ENCODE measurements at regions not wholly inside any gene's neighbourhood (a gene's known extent, or its start where the extent isn't known, plus 50 kb on each side); places are given as distances from the start of the nearest gene placed in this dataset.

DNA sequence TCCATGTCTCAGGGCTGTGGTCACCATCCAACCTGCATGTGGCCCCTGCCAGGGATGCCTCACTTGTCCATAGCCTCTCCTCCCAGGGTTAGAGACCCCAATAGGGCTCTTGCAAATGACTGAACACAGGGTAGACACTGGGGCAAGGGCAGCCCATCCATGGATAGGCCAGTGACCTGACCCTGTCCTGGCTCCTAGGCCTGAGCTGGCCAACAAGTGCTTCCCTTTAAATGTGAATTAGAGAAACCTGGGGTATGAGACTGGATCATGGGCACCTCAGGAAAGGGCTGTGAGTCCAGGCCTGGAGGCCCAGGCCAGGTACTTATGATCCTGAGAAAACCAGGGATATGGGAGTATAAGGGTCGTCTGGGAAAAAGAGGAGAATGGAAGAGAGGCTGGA lies 64.5 kb downstream of the COPS8 start:
- DNase-seq (ENCODE audit: low spot score), result no peak

DNA sequence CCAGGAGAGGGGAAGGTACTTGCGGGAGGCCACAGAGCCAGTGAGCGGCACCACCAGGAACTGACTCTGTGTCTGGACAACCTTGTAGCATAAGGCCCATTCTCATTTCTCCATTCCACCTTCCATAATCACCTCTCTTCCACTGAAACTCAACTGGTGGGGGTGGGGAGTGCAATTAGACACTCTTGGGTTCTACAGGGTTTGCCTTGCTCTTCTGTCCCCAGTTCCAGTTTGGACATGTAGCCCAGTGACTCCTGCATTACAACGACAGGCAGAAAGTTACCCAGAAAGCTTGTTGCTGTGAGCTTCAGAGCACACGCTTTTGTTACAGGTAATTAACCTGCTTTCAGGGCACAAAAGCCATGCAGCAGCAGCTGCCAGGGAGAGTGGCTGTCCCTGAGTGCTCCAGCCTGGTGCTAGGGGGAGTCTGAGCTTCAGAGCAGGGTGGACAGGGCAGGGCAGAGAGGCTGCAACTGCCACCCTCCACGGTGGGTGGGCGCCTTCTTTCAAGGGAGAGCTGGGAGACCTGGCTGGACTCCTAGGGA lies 65.2 kb downstream of the COPS8 start:
- no peak for DNase-seq (ENCODE audit: low spot score)

DNA sequence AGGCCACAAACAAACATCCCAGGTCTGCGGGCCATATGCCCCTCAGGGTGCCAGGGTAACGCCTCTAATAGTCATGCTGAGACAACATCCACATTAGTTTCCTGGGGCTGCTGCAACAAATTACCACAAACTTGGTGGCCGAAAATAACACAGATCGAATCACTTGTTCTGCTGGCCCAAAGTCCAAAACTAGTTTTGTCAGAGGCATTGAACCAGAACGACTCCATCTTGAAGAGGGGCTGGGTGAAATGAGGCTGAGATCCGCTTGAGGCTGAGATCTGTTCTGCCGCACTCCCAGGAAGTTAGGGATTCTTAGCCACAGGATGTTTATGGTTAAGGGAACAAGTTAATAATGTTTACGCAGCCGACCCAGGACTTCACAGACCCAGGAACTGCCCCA lies 66.7 kb downstream of the COPS8 start:
- DNase-seq (ENCODE audit: low spot score), result no peak

DNA sequence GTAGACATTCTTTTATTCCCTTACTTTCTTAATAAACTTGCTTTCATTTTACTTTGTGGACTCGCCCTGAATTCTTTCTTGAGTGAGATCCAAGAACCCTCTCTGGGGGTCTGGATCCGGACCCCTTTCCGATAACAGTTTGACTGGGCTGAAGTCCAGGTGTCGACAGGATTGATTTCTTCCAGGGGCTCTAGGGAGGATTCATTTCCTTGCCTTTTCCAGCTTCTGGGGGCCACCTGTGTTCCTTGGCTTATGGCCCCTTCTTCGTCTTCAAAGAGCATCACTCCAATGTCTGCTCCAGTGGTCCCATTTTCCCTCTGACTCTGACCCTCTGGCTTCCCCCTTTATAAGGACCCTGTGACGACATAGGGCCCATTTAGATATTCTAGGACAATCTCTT lies 67.5 kb downstream of the COPS8 start:
- DNase-seq (ENCODE audit: low spot score), result no peak

DNA sequence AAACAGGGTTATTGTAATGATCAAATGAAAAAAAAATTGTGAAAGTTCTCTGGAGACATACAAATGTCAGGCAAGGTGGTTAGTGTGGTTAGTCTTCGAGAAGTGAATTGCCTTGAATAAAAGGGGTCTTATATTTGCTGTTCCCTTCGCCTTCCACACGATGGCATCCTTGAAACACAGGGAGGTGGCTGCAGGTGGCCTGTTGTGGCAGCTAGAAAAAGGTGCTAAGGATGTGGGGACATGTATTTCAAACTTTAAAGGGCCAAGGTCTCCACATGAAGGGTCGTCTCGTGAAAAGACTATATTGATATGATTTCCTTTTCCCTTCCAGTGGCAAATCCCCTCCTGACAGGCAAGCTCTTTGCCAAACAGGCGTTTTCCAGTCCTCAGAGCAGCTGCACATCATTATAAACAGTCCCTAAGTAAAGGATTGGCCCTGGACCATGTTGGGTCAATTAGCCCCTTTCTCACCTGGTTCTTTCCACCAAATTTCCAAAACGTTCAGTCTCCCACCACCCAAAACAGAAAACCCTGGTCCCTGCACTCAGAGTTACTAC lies 68.5 kb downstream of the COPS8 start:
- DNase-seq (ENCODE audit: low spot score), result no peak

DNA sequence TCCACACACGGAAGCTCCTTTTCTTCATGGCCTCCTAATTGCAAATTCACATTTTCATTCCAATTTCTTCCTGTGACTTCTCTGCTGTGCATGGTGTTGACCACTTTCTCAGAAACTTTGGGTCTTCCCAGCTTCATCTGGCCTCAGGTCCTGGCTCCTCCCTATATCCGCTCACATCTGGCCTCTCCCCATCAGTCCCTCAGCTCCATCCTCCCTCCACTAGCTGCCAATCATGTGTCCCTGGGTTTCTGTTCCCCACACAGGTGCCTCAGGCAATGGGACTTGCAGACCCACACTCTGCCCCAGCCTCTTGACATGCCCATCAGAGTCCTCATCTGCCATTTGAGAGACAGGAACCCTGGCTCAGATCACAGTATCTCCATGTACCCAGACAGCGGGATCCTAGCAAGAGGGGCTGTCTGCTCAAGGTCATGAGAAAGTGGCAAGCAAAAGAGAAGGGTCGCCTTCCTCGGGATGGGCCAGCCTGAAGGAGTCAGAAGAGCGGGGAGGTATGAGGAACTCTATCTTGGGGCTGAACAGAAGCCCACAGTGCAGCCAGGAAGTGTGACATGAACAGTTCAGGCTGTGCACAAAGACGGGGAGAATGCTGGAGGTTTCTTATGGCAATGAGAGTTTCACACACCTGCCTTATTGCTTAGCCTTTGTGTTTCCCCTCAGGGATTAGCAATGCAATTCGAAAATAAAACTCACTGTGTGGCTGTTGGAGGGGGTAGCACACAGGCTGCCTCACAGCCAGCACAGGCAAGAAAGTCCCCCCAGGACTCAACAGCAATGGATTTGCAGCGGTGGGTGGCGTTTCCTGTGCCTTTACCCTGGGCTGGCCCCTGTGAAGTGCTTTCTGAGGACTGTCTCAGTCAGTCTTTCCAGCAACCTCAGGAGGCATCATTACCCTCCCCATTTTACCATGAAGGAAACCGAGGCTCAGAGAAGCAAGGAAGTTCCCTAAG lies 69.5 kb downstream of the COPS8 start:
- no peak for DNase-seq (ENCODE audit: low spot score)

DNA sequence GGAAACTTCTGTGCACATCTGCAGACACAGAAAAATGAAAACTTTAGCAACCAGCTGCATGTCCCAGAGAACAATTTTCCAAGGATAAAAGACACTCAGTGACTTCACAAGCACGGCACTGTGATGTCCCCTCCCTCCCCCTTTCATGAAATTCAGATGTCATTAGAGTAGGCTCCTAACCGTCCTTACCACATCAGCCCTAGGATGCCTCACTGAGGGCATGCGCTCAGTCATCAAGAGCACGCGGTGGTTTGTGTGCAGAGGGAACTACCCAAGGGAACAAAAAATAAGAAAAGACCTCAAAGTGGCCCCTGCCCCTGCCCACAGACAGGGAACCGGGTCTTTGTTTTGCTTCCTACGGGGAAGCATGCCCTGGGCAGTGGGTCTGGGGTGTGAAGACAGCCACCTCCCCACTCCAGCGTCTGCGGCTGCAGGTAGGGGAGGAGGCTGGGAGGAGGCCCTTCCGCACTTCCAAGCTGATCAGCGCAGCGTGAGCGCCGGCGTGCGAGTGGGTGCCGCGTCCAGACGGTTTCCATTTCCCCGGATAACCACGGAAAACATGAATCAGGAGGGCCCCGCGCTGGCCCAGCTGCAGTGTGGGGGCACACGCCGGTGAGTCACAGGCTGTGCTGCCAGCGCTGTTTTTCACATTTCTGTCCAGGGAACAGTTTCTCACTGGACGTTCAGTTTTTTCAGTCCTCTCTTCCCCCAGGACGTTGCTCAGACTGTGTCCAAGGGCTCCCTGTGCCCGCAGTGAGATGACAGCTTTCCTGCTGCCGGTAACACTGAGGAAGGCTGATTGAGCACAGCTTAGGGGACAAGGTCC lies 70.6 kb downstream of the COPS8 start:
- no peak for DNase-seq (ENCODE audit: low spot score)

DNA sequence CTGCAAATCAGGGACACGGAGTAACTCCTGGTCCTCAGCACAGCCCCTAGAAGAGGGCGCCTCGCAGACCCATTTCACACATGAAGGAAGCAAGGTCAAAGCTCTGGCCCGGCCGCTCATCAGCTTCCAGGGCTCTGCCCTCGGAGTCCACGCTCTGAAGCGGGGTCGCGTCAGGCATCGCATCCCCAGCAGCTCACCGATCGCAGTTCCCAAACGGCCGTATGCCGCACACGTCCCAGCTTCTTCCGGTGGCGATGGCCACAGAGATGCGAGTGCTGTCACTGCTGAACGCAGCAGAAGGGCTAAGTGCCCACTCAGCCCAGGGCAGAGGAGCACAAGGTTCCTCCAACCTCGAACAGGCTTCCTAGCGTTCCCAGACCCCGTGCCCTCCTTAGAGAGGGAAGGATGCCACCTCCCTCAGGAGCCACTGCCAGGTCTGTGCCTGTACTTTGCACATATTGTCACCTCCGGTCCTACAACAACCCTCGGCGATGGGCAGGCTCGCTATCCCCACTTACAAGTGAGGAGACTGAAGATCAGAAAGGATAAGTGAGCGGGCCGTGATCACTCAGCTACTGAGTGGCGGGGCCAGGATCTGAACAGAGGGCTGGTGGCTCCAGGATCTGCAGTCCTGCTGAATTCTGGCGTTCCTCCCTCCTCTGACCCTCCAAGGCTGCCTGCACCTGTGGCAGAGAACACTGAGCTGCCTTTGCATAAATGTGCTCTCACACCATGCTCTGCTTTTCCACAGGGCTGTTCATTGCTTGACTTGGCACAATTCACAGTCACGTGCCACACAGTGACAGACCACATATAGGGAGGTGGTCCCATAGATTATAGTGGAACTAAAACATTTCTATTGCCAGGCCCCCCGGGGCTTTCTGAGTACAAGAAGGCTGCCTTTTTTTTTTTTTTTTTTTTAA lies 71.4 kb downstream of the COPS8 start:
- DNase-seq (ENCODE audit: low spot score), result no peak

DNA sequence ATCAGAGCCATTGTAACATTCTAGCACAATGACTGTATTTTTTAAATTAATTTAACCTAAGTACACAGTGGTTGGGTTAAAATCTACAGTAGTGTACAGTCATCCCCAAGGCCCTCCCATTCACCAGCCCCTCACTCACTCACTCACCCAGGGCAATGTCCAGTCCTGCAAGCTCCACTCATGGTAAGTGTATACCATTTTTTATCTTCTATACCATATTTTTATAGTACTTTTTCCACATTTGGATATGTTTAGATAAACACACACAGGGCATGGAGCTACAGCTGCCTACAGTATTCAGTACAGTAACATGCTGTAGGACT lies 72.1 kb downstream of the COPS8 start:
- no peak for DNase-seq (ENCODE audit: low spot score)

DNA sequence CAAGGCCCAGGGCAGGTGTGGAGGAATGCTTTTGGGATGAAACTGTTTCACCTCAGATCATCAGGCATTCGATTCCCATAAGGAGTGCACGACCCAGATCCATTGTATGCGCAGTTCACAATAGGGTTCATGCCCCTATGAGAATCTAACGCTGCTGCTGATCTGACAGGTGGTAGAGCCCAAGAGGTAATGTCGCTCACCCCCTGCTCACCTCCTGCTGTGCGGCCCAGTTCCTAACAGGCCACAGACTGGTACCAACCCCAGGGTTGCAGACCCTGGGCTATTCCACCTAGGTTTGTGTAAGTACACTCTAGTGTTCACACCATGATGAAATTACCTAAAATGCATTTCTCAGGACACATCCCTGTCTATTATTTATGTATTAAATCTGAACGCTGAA lies 72.5 kb downstream of the COPS8 start:
- DNase-seq (ENCODE audit: low spot score), result no peak

DNA sequence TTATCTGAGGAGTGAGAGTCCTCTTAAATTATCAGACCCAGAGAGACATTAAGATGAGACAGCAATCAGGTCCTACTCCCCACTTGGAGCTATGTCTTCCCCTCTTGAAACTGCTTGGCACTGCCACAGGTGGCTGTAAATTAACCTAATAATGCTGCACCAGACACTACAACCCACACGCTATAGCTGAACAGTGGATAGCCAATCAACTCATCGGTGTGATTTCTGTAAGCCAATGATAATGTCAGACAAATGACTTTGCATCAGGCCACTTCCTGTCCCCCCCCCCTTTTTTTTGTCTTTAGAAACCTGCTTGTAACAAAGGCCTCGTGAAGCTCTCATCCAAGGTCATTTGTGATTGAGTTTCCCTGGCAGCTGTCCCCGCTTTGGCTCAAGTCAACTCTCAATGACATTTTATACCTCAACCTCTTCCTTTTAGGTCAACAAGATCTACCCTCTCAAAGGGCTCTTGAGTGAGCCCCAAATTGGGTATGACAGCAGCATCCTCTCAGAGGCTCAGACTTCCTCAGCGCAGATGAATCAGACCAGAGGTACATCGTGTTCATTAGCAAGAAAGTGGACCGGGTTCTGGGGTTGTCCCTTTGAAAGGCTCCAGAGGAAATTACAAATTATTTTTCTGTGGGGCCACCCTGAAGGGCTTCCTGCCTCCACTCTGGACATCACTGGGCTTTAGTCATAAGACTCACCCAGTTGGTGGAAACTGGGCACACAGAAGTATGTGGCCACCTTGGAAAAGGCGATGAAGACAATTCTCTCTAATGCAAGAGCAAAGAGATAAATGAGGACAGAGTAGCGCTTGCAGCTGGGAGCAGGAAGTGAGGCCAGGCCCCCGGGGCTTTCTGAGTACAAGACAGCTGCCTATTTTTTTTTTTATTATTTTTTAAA lies 73.6 kb downstream of the COPS8 start:
- no peak for DNase-seq (ENCODE audit: low spot score)

DNA sequence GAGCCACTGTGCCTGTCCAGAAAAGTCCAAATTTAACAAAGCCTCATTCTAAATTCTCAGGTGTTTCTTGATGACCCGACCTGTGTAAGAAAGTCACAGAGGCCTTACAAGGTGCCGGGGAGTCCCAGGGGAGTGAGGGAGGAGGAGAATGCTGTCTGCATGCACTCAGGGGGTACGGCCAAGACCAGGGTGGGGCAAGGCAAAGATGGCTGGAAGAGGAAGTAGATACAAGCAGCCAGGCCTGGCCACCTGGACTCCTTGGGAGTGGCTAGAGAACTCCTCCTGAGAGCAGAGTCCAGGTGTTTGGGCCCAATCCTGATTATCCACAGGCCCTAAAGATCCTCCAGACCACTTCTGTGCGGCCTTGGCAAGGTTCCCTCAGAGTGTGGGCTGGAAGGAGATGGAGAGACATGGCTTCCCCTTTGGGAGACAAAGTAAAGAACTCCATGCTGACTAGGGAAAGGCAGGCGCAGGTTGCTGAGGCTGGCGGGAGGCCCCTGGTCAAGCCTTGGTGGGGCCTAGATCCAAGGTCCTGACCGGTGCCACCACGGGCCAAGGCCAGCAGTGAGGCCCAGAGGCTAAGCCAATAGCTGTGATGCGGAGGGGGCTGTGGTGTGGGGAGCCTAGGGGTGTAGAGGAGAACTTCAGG lies 74.7 kb downstream of the COPS8 start:
- no peak for DNase-seq (ENCODE audit: low spot score)

DNA sequence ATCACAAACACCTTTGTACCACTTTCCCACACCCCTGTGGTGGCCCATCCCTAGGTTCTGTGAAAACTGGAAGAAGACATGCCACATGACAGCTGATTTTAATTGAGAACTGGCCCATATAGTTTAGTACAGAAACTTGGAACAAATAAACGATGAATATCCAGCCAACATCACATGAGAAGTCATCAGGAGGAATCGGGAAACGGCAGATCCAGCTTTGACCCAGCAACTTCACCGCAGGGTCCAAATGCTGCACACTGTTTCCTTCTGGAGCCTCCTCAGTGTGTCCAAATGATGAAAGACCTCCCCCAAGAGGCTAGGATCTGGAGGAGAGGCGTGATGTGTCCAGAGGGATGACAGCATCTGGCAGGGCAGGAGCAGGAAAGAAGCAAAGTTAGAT lies 75.5 kb downstream of the COPS8 start:
- DNase-seq (ENCODE audit: low spot score), result no peak

DNA sequence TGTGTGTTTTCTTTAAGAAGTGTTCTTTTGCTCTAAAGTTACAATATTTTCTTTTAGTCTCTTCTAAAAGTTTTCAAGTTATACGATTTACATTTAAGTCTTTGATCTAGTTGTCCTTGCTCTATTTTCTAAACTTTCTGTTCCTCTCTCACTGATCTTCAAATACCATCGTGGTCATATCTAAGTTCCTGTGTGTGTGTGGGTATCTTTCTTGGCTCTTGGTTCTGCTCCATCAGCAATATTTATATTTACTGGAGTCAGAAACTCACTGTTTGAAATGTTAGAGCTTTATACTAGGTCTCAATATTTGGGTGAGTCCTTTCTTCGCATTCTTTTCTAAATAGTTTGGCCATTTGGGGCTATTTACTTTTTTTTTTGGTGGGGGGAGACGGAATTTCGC lies 77.3 kb downstream of the COPS8 start:
- DNase-seq (ENCODE audit: low spot score), result no peak

DNA sequence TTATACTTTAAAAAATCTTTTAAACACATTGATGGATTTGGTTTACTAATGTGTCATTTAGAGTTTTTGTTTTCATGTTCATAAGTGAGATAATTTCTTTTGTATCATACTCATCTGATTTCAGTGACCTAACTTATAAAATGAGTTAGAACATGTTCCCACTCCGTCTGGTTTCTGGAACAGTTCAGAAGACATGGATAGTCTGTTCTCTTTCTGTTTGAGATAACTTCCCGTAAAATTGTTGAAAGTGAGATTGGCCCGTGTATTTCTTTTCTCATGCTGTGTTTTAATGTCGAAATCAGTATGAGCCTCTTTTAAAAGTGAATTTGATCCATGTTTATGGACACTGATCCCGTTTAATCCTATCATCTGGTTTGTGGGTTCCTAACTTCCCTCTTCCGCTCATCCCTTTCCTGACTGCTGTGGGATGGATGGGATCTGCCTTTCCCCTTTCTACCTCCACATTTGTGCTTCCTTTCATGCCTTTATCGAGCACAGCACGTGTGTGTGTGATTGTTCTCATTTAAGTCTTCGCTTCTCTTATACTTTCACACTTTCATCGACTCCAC lies 78.9 kb downstream of the COPS8 start:
- DNase-seq (ENCODE audit: low spot score), result no peak

DNA sequence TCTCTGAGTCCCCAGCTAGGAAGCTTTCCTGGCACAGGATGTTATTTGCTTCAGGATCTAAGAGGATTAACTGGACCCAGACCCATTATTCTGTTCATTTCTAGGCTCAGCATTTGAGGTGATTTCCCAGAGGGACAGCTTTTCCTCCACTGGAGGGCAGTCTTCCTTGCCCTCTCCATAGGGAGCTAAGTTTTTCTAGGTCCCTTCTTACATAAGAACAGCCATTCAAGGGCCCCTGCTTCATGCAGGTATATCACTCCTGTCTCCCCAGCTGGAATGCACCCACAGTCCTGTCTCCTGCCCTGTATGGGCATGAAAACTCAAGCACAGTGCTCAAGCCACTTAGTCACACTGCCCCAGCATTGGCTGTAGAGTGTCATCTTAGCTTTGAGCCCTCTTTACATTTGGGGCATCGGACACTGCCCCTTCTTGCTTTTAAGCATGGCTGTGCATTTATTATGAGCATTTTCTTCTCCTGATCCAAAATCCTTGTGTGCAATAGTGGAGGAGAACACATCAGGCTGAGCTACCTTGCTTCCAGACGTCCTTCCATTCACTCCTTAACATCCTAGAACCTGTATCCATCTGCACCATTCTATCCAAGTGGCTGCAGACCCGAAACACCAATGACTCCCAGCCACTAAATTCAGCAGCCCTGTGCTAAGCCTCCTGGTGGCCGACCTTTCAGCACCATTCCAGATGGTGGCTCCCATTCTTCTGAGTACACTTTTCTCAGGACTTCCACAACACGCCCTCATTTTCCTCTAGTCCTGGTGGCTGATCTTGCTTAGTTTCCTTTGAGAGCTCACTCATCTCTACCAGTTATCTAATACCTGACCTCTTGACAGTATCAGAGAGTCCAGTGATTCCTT lies 80.0 kb downstream of the COPS8 start:
- no peak for DNase-seq (ENCODE audit: low spot score)

DNA sequence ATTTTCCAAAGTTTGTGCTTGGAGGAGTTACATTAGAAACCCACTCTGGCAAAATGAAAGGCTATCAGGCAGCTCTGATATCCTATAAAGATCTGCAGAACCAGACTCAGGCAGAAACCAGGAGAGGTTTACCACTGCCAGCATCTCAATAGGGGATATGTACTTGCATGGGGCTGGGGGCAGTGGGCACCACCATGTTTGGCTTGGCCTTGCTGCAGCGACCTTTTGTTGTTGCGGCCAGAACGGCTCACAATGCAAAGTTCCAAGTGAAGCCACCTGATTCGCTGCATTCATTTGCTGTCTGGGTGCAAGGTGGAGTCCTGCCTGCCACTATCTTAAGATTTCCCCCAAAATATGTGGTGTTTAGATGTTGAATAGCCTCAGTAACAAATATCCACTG lies 81.3 kb downstream of the COPS8 start:
- DNase-seq (ENCODE audit: low spot score), result no peak

DNA sequence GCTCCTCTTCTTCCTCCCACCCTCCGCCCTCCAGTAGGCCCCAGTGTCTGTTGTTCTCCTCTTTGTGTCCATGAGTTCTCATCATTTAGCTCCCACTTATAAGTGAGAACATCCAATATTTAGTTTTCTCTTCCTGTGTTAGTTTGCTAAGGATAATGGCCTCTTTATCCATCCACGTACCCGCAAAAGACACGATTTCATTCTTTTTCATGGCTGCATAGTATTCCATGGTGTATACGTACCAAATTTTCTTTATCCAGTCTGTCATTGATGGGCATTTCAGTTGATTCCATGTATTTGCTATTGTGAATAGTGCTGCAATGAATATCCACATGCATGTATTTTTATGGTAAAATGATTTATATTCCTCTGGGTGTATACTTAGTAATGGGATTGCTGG lies 82.2 kb downstream of the COPS8 start:
- DNase-seq (ENCODE audit: low spot score), result no peak

DNA sequence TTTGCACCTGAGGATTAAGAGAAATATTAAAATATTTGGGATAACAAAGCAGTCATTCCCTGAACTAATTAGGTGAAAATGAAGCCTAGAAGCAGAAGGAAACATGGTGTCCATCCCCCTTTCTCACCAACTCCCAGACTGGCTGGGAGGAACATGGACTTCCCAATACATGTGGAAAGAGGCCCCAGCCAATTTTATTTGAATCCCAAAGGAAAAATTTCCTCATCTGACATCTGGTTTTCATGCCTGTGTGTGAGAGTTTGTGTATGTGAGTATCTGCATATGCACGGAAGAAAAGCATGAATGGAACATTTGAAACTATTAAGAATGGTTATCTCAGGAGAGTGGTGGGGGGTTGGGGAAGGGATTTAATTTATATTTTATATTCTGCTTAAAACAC lies 84.3 kb downstream of the COPS8 start:
- DNase-seq (ENCODE audit: low spot score), result no peak

All from putamen (tissue), 1 donor.